BE2C (cell line): ENCODE measurements at regions not wholly inside any gene's neighbourhood (a gene's known extent, or its start where the extent isn't known, plus 50 kb on each side); places are given as distances from the start of the nearest gene placed in this dataset.

Experiments
- DNase-seq: peaks from one replicate; pipeline ENCODE4 v3.0.0-alpha.2; 2020
- H3K27me3 ChIP-seq: fragments of 250-450 bp; sonication (Bioruptor Pico); 2 replicates; pipeline ENCODE4 v1.5.1; 2020; ENCODE audit warnings: mild to moderate bottlenecking
- H3K36me3 ChIP-seq: fragments of 250-450 bp; sonication (Bioruptor Pico); 2 replicates; pipeline ENCODE4 v1.5.1; 2020; ENCODE audit warnings: mild to moderate bottlenecking
- H3K4me1 ChIP-seq: fragments of 250-450 bp; sonication (Bioruptor Pico); 2 replicates; pipeline ENCODE4 v1.5.1; 2020
- H3K4me3 ChIP-seq: 2 replicates; pipeline ENCODE4 v1.5.1; 2011; ENCODE audit warnings: low read depth, low read length
- H3K9me3 ChIP-seq: fragments of 250-450 bp; sonication (Bioruptor Pico); 2 replicates; pipeline ENCODE4 v1.5.1; 2020
- CTCF ChIP-seq: IDR thresholded peaks from 2 replicates; pipeline ENCODE4 v1.5.1; 2012; ENCODE audit warnings: mild to moderate bottlenecking, low read depth, low read length

- H3K27me3 ChIP-seq: no peaks in the 10 kb centered on the region
- no peak overlapping the region for H3K4me3 ChIP-seq
- no peak for TF ChIP-seq CTCF
- H3K9me3 ChIP-seq: no peaks in the 10 kb centered on the region
- H3K36me3 ChIP-seq: no peaks in the 10 kb centered on the region
- DNase-seq: no peak
- no peaks in the 10 kb centered on the region for H3K4me1 ChIP-seq
Measured at GRCh38 chr15:45763170-45763869, 128.5 kb downstream of the SQOR start.

GRCh38 chr15:45773149-45773548 lies 138.3 kb downstream of the SQOR start:
- H3K4me1 ChIP-seq: no peaks in the 10 kb centered on the region
- H3K27me3 ChIP-seq: peaks cover 3% of the 10 kb centered on the region
- H3K4me3 ChIP-seq: no peak overlapping the region
- no peak for DNase-seq
- H3K36me3 ChIP-seq: no peaks in the 10 kb centered on the region
- no peak for TF ChIP-seq CTCF
- H3K9me3 ChIP-seq: no peaks in the 10 kb centered on the region

- Histone ChIP-seq H3K27me3 (no peaks in the 10 kb centered on the region; the same call in 1 of the 2 replicates), H3K4me1 (no peaks in the 10 kb centered on the region), H3K4me3 (no peak overlapping the region), H3K9me3 (no peaks in the 10 kb centered on the region), H3K36me3 (no peaks in the 10 kb centered on the region)
- TF ChIP-seq CTCF: no peak
- no peak for DNase-seq
Measured at GRCh38 chr15:45776772-45777171, 141.9 kb downstream of the SQOR start.

GRCh38 chr15:45777781-45778180 lies 143.0 kb downstream of the SQOR start:
- Histone ChIP-seq H3K36me3 (no peaks in the 10 kb centered on the region), H3K27me3 (no peaks in the 10 kb centered on the region; the same call in 1 of the 2 replicates), H3K4me1 (no peaks in the 10 kb centered on the region), H3K4me3 (no peak overlapping the region), H3K9me3 (no peaks in the 10 kb centered on the region)
- no peak for DNase-seq
- no peak for TF ChIP-seq CTCF

- Histone ChIP-seq H3K4me1 (no peaks in the 10 kb centered on the region), H3K9me3 (no peaks in the 10 kb centered on the region), H3K27me3 (no peaks in the 10 kb centered on the region; the same call in 1 of the 2 replicates), H3K36me3 (no peaks in the 10 kb centered on the region), H3K4me3 (no peak overlapping the region)
- DNase-seq: no peak
- no peak for TF ChIP-seq CTCF
Measured at GRCh38 chr15:45780352-45780751, 145.5 kb downstream of the SQOR start.

- TF ChIP-seq CTCF: no peak
- Histone ChIP-seq H3K27me3 (no peaks in the 10 kb centered on the region; the same call in 1 of the 2 replicates), H3K36me3 (no peaks in the 10 kb centered on the region), H3K9me3 (no peaks in the 10 kb centered on the region), H3K4me1 (no peaks in the 10 kb centered on the region; the same call in 1 of the 2 replicates), H3K4me3 (no peak overlapping the region)
- DNase-seq: no peak
Measured at GRCh38 chr15:45784656-45785055, 149.8 kb downstream of the SQOR start.
